GM10248 (cell line): ENCODE measurements at regions not wholly inside any gene's neighbourhood (a gene's known extent, or its start where the extent isn't known, plus 50 kb on each side); places are given as distances from the start of the nearest gene placed in this dataset.

Experiments used
- CTCF ChIA-PET: fragments of 300-600 bp; sonication (Branson Sonifier 250); formaldehyde crosslinking; extraction: SDS; loops from one replicate; lab custom pipeline; 2021; ENCODE audit warnings: antibody characterized with exemption; lab: Yijun Ruan, JAX
- POLR2A ChIA-PET: fragments of 350-650 bp; sonication (Branson Sonifier 250); formaldehyde crosslinking; extraction: SDS; loops from one replicate; lab custom pipeline; 2020; ENCODE audit warnings: antibody characterized with exemption; lab: Yijun Ruan, JAX
- DNase-seq: peaks from one replicate; pipeline ENCODE4 v3.0.0; 2012; ENCODE audit errors: extremely low spot score
- CTCF ChIP-seq: IDR thresholded peaks from 2 replicates; pipeline ENCODE4 v1.5.1; 2012; ENCODE audit warnings: mild to moderate bottlenecking, low read depth; ENCODE audit errors: extremely low read depth, missing control alignments, control extremely low read depth

- no peak for DNase-seq
- no peak for TF ChIP-seq CTCF
- ChIA-PET CTCF (no interaction called here), POLR2A (no interaction called here)
Measured at GRCh38 chr3:127387556-127388153, 99.8 kb upstream of the PRR20G start.

GRCh38 chr3:127387119-127387518 lies 99.3 kb upstream of the PRR20G start:
- TF ChIP-seq CTCF: no peak
- POLR2A ChIA-PET: no interaction called here
- CTCF ChIA-PET: no interaction called here
- DNase-seq: no peak

GRCh38 chr3:127386490-127386889 lies 98.6 kb upstream of the PRR20G start:
- TF ChIP-seq CTCF: no peak
- no peak for DNase-seq
- ChIA-PET CTCF (no interaction called here), POLR2A (no interaction called here)

GRCh38 chr3:127385540-127385870 lies 97.7 kb upstream of the PRR20G start:
- ChIA-PET CTCF (interaction anchor here (0.6 to 1.1 kb wide), 2 partner anchors 12 to 54 kb away, joined by 3 to 4 read pairs; no protein-coding TSS in a partner anchor), POLR2A (no interaction called here)
- TF ChIP-seq CTCF: no peak
- DNase-seq: no peak

GRCh38 chr3:127384717-127385539 lies 97.1 kb upstream of the PRR20G start:
- ChIA-PET POLR2A (no interaction called here), CTCF (interaction anchor here (0.6 to 1.1 kb wide), 2 partner anchors 11 to 54 kb away, joined by 3 to 4 read pairs; no protein-coding TSS in a partner anchor)
- DNase-seq: no peak
- no peak for TF ChIP-seq CTCF

- no peak for DNase-seq
- ChIA-PET CTCF (interaction anchor here (1.1 to 1.2 kb wide), 2 partner anchors 25 to 70 kb away, joined by 3 read pairs; no protein-coding TSS in a partner anchor), POLR2A (no interaction called here)
- no peak for TF ChIP-seq CTCF
Measured at GRCh38 chr3:127383656-127384179, 95.9 kb upstream of the PRR20G start.
